CD14-positive monocyte (primary cell): ENCODE measurements at regions not wholly inside any gene's neighbourhood (a gene's known extent, or its start where the extent isn't known, plus 50 kb on each side); places are given as distances from the start of the nearest gene placed in this dataset.

Experiments
- DNase-seq, 3 donors: peaks; one replicate each; pipeline ENCODE4 v3.0.0-alpha.2; 2011 to 2022
- H2AFZ ChIP-seq: 2 replicates; pipeline ENCODE4 v1.6.0; 2012; ENCODE audit warnings: mild to moderate bottlenecking, low read depth, low read length, inconsistent platforms; ENCODE audit not compliant: insufficient read depth, poor library complexity, severe bottlenecking
- H3K27ac ChIP-seq, 2 donors: 1 replicate in 1 of 2; 2 replicates in 1 of 2; pipeline ENCODE4 v1.5.1; 2012 to 2013; ENCODE audit warnings: low read length in 2 of 2, control low read depth in 1 of 2, inconsistent platforms in 1 of 2, low read depth in 1 of 2, mild to moderate bottlenecking in 1 of 2
- H3K27me3 ChIP-seq, 2 donors: one replicate each; pipeline versions ENCODE4 v1.6.0 to v1.6.1; 2011 to 2013; ENCODE audit warnings: low read length in 2 of 2; ENCODE audit not compliant: control insufficient read depth in 2 of 2, insufficient read depth in 2 of 2
- H3K36me3 ChIP-seq, 2 donors: replicated peaks in 1 of 2; 1 replicate in 1 of 2; 2 replicates in 1 of 2; pipeline versions ENCODE4 v1.5.1 to v1.6.1; 2012 to 2013; ENCODE audit warnings: low read length in 2 of 2, control low read depth in 1 of 2, inconsistent platforms in 1 of 2, mild to moderate bottlenecking in 1 of 2; ENCODE audit not compliant: insufficient read depth in 2 of 2, control insufficient read depth in 1 of 2
- H3K4me1 ChIP-seq, 2 donors: 1 replicate in 1 of 2; 2 replicates in 1 of 2; pipeline versions ENCODE4 v1.5.1 to v1.6.1; 2012 to 2013; ENCODE audit warnings: low read length in 2 of 2, control low read depth in 1 of 2, inconsistent platforms in 1 of 2, mild to moderate bottlenecking in 1 of 2, moderate library complexity in 1 of 2; ENCODE audit not compliant: insufficient read depth in 2 of 2, control insufficient read depth in 1 of 2
- H3K4me2 ChIP-seq: replicated peaks from 2 replicates; pipeline ENCODE3; 2012; ENCODE audit warnings: low read length, moderate library complexity, mild to moderate bottlenecking; ENCODE audit not compliant: poor library complexity, severe bottlenecking; ENCODE audit errors: extremely low read depth
- H3K4me3 ChIP-seq, 3 experiments: fragments of 200-600 bp in 1 of 3; sonication (generic) in 1 of 3; replicated peaks in 1 of 3; 1 replicate in 2 of 3; 2 replicates in 1 of 3; pipeline ENCODE4 v1.5.1; 2011 to 2013; ENCODE audit warnings: low read length in 3 of 3, mild to moderate bottlenecking in 3 of 3, control low read depth in 2 of 3, low read depth in 2 of 3, inconsistent platforms in 1 of 3, moderate library complexity in 1 of 3
- H3K79me2 ChIP-seq: 2 replicates; pipeline ENCODE4 v1.6.0; 2012; ENCODE audit warnings: mild to moderate bottlenecking, control low read depth, inconsistent platforms, low read length, moderate library complexity; ENCODE audit not compliant: insufficient read depth
- H3K9ac ChIP-seq: 2 replicates; pipeline ENCODE4 v1.6.0; 2017; ENCODE audit warnings: low read length, mild to moderate bottlenecking; ENCODE audit not compliant: insufficient read depth, poor library complexity, severe bottlenecking
- H3K9me3 ChIP-seq, 2 donors: replicated peaks in 1 of 2; 1 replicate in 1 of 2; 2 replicates in 1 of 2; pipeline versions ENCODE4 v1.5.1 to v1.6.1; 2012 to 2013; ENCODE audit warnings: low read length in 2 of 2, control low read depth in 1 of 2; ENCODE audit not compliant: control insufficient read depth in 1 of 2, insufficient read depth in 1 of 2
- H4K20me1 ChIP-seq: 2 replicates; pipeline ENCODE4 v1.6.0; 2012; ENCODE audit warnings: mild to moderate bottlenecking, low read length, control low read depth, moderate library complexity; ENCODE audit not compliant: insufficient read depth
- H3K27ac Mint-ChIP-seq, 7 donors: one replicate each; pipeline ENCODE4 v1.8.0; 2020; ENCODE audit warnings: mild to moderate bottlenecking in 7 of 7, mixed read lengths in 7 of 7, moderate library complexity in 6 of 7, inconsistent platforms in 2 of 7
- H3K27me3 Mint-ChIP-seq, 3 donors: one replicate each; pipeline ENCODE4 v1.8.0; 2021 to 2022; ENCODE audit warnings: low read depth in 3 of 3, mild to moderate bottlenecking in 3 of 3, mixed read lengths in 3 of 3, moderate library complexity in 3 of 3, inconsistent platforms in 1 of 3
- H3K36me3 Mint-ChIP-seq, 2 donors: one replicate each; pipeline ENCODE4 v1.8.0; 2020; ENCODE audit warnings: mixed read lengths in 2 of 2, inconsistent platforms in 1 of 2, mild to moderate bottlenecking in 1 of 2
- H3K4me1 Mint-ChIP-seq: one replicate; pipeline ENCODE4 v1.8.0; 2020; ENCODE audit warnings: mild to moderate bottlenecking, mixed read lengths
- H3K4me3 Mint-ChIP-seq, 2 donors: one replicate each; pipeline ENCODE4 v1.8.0; 2020; ENCODE audit warnings: mild to moderate bottlenecking in 2 of 2, mixed read lengths in 2 of 2, moderate library complexity in 1 of 2
- H3K9me3 Mint-ChIP-seq, 7 donors: one replicate each; pipeline ENCODE4 v1.8.0; 2020 to 2022; ENCODE audit warnings: mixed read lengths in 7 of 7, mild to moderate bottlenecking in 6 of 7, moderate library complexity in 6 of 7, inconsistent platforms in 2 of 7
- CTCF ChIP-seq: fragments of 200-600 bp; IDR thresholded peaks from one replicate; pipeline ENCODE4 v1.8.0; 2022; ENCODE audit warnings: antibody characterized with exemption, mild to moderate bottlenecking
- WGBS: methylation state at CpG from one replicate; pipeline ENCODE4 v1.1.5; 2013; ENCODE audit warnings: missing lambda C conversion rate; ENCODE audit not compliant: insufficient coverage; 5-methylcytosine and 5-hydroxymethylcytosine counted together
- intact Hi-C, 2 donors: fragments of 100-400 bp; cut with micrococcal nuclease; formaldehyde crosslinking; loops; one replicate each; pipeline versions ENCODE4 v1.15.0 to v1.15.1; 2023

- no peaks in the 10 kb centered on the region for H3K27me3 ChIP-seq
- no peak overlapping the region for H3K4me2 ChIP-seq
- no peak overlapping the region for H2AFZ ChIP-seq
- H3K27ac ChIP-seq = no peak overlapping the region
- WGBS = 100% methylated on average over 2 of the region's 5 CpGs
- Mint-ChIP-seq H3K27me3 (peaks cover 0 to 2% (median 0%) of the 10 kb centered on the region in 3 donors), H3K36me3 (peaks cover 0 to 4% of the 10 kb centered on the region in 2 donors), H3K27ac (no peak overlapping the region), H3K4me1 (no peaks in the 10 kb centered on the region), H3K4me3 (no peak overlapping the region), H3K9me3 (peaks cover 2 to 16% (median 9%) of the 10 kb centered on the region in 7 donors)
- no peak overlapping the region for H3K4me3 ChIP-seq
- no peak for DNase-seq
- no peak overlapping the region for H3K9ac ChIP-seq
- TF ChIP-seq CTCF = no peak
- no peaks in the 10 kb centered on the region for H3K79me2 ChIP-seq
- intact Hi-C loops = no loop called here
- no peaks in the 10 kb centered on the region for H3K36me3 ChIP-seq
- no peaks in the 10 kb centered on the region for H4K20me1 ChIP-seq
- H3K4me1 ChIP-seq = no peaks in the 10 kb centered on the region
- peaks cover 0 to 5% of the 10 kb centered on the region in 2 donors for H3K9me3 ChIP-seq
These were observed 186.8 kb downstream of the BTG1 start for GRCh38 chr12:91958816-91959215.

GRCh38 chr12:91954747-91955146, 190.9 kb downstream of the BTG1 start:
- Histone ChIP-seq H3K27ac (no peak overlapping the region), H3K79me2 (no peaks in the 10 kb centered on the region), H3K36me3 (no peaks in the 10 kb centered on the region), H3K9ac (no peak overlapping the region), H4K20me1 (no peaks in the 10 kb centered on the region), H3K9me3 (no peaks in the 10 kb centered on the region), H3K27me3 (no peaks in the 10 kb centered on the region), H3K4me3 (no peak overlapping the region), H3K4me2 (no peak overlapping the region), H3K4me1 (peaks cover 4 to 5% of the 10 kb centered on the region in 2 donors), H2AFZ (no peak overlapping the region)
- no peak overlapping the region for H3K4me3 Mint-ChIP-seq
- peaks cover 0 to 2% (median 0%) of the 10 kb centered on the region in 3 donors for H3K27me3 Mint-ChIP-seq
- intact Hi-C loops = no loop called here
- H3K4me1 Mint-ChIP-seq = peaks cover 5% of the 10 kb centered on the region
- WGBS = 100% methylated on average over 1 of the region's 3 CpGs
- H3K27ac Mint-ChIP-seq = no peak overlapping the region
- TF ChIP-seq CTCF = no peak
- H3K9me3 Mint-ChIP-seq = peaks cover 0 to 7% (median 4%) of the 10 kb centered on the region in 7 donors
- peaks cover 0 to 4% of the 10 kb centered on the region in 2 donors for H3K36me3 Mint-ChIP-seq
- no peak for DNase-seq
